ENCODE measurements at regions not wholly inside any gene's neighbourhood (a gene's known extent, or its start where the extent isn't known, plus 50 kb on each side); places are given as distances from the start of the nearest gene placed in this dataset.

DNA sequence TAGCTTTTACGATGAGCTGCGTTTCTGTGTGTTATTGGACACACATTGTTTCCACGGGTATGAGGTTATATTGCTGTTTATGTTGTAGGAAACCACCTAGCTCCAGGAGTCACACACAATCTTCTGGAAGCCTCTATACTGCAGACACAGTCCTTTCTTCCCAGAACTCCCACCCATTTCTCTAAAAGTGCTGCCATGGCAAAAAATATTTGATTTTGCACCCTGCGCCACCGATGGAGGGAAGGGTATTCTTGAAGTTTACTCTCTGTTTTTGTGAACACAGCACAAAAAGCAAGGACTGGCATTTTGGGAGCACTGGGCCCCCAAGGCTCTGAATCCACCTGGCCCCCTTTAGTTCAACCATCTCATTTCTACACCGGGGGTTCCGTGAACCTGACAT lies 187.5 kb downstream of the ICE1 start:
- in situ Hi-C loops (cut with HindIII; ENCODE audit: low sequenced_read_pairs), result no loop called here
- no peak for DNase-seq (ENCODE audit: low read depth, low spot score)
- TF ChIP-seq, protein P1, sequence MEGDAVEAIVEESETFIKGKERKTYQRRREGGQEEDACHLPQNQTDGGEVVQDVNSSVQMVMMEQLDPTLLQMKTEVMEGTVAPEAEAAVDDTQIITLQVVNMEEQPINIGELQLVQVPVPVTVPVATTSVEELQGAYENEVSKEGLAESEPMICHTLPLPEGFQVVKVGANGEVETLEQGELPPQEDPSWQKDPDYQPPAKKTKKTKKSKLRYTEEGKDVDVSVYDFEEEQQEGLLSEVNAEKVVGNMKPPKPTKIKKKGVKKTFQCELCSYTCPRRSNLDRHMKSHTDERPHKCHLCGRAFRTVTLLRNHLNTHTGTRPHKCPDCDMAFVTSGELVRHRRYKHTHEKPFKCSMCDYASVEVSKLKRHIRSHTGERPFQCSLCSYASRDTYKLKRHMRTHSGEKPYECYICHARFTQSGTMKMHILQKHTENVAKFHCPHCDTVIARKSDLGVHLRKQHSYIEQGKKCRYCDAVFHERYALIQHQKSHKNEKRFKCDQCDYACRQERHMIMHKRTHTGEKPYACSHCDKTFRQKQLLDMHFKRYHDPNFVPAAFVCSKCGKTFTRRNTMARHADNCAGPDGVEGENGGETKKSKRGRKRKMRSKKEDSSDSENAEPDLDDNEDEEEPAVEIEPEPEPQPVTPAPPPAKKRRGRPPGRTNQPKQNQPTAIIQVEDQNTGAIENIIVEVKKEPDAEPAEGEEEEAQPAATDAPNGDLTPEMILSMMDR (IDR thresholded peaks at IDR 0.05; ENCODE audit: low read depth, low read length), result no peak
- no peak overlapping the region for H3K4me3 ChIP-seq (ENCODE audit: low read depth, low read length)

DNA sequence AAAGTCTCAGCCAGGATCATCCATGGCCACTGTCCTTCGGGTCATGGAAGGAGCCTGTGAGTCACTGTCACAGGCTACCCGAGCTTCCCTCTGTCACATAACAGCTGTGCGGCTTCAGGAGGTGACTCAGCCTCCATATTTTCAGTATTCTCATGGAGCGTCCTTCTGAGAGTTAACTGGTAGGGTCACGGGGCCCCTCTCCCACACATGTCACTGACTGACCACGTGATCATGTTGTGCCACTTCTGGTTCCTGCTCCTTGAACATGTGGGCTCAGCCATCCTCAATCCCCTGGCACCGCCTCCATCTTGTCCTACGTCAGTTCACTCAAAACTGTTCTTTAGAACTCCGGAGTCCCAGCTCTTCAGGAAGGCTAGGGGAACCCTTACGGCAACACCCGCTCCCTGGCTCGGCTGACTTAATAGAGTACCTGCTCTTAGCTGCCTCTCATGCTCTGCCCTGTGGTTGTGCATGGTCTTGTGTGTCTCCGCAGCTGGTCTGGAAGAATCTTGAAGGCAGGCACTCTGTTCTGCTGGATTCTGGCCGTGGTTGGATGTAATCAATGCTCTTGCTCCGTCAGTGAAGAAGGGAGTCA lies 182.8 kb downstream of the ICE1 start:
- H3K4me3 ChIP-seq (ENCODE audit: low read depth, low read length), result no peak overlapping the region
- TF ChIP-seq, protein P1 (IDR thresholded peaks at IDR 0.05; ENCODE audit: low read depth, low read length), result no peak
- in situ Hi-C loops (cut with HindIII; ENCODE audit: low sequenced_read_pairs), result no loop called here
- no peak for DNase-seq (ENCODE audit: low read depth, low spot score)

DNA sequence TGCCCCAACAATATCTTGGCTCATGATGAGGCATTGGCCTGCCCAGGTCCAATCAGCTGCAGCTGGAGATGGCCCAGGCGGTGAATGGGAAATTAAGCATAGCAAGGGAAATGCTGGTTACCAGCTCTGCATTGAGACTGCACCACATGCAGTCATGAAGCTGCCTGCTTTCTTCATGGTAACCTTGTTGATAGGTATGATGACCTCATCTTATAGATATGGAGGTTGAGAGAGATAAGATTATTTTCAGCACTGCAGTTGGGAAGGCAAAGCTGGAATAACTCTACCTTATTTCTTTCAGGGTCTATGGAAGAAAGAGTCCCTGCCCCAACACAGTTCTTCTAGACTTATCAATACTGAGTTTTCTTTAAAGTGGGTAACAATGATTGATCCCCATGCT lies 180.1 kb downstream of the ICE1 start:
- TF ChIP-seq, protein P1 (IDR thresholded peaks at IDR 0.05; ENCODE audit: low read depth, low read length), result no peak
- in situ Hi-C loops (cut with HindIII; ENCODE audit: low sequenced_read_pairs), result no loop called here
- DNase-seq (ENCODE audit: low read depth, low spot score), result no peak

GRCh38 chr5:5598547-5599113 lies 176.2 kb downstream of the ICE1 start:
- no peak for DNase-seq (ENCODE audit: low read depth, low spot score)
- TF ChIP-seq, protein P1 (IDR thresholded peaks at IDR 0.05; ENCODE audit: low read depth, low read length), result no peak
- no peak overlapping the region for H3K4me3 ChIP-seq (ENCODE audit: low read depth, low read length)
- in situ Hi-C loops (cut with HindIII; ENCODE audit: low sequenced_read_pairs), result no loop called here

More for the DNA sequence above, 180.1 kb downstream of the ICE1 start:
- no peak overlapping the region for H3K4me3 ChIP-seq (ENCODE audit: low read depth, low read length)

DNA sequence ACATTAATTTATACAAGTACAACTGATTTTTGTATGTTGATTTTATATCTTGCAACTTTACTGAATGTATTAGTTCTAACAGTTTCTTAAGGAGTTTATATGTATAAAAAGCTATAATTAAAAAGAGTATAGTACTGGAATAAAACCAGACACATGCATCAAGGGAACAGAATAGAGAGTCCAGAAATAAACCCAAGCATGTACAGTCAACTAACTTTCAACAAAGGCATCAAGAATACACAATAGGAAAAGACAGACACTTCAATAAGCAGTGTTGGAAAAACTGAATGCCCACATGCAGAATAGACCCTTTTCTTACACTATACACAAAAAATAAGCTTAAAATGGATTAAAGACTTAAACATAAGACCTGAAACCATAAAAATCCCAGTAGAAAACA lies 170.9 kb downstream of the ICE1 start:
- no peak overlapping the region for H3K4me3 ChIP-seq (ENCODE audit: low read depth, low read length)
- in situ Hi-C loops (cut with HindIII; ENCODE audit: low sequenced_read_pairs), result no loop called here
- no peak for DNase-seq (ENCODE audit: low read depth, low spot score)
- TF ChIP-seq, protein P1 (IDR thresholded peaks at IDR 0.05; ENCODE audit: low read depth, low read length), result no peak

DNA sequence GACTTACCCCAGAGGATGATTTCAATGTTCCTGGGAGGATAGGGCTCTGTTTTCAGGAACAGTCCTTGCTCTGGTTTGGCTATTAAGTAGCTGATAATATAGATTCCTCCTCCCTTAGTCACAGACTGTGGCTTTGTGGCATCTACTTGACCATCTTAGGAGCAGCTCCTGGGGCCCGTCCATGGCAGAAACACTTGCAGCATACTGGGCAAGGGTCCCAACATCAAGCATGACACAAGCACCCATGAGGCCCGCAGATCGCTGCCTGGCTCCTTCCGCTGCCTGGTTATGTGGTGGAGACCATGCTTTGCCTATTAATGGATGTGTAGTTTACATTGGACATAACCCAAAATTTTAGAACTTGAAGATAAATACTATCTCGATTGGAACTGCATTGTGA lies 170.1 kb downstream of the ICE1 start:
- no peak overlapping the region for H3K4me3 ChIP-seq (ENCODE audit: low read depth, low read length)
- TF ChIP-seq, protein P1 (IDR thresholded peaks at IDR 0.05; ENCODE audit: low read depth, low read length), result no peak
- in situ Hi-C loops (cut with HindIII; ENCODE audit: low sequenced_read_pairs), result no loop called here
- DNase-seq (ENCODE audit: low read depth, low spot score), result no peak

Data from astrocyte of the spinal cord (primary cell).